ENCODE measurements at regions not wholly inside any gene's neighbourhood (a gene's known extent, or its start where the extent isn't known, plus 50 kb on each side); places are given as distances from the start of the nearest gene placed in this dataset.

- peak; percentile 22; the same call in 1 of the 2 replicates for TF ChIP-seq C11orf30 (IDR thresholded peaks at IDR 0.05; ENCODE audit: low read depth)
- peak; percentile 95 for TF ChIP-seq SMARCA4 (IDR thresholded peaks at IDR 0.05)
- no peak for TF ChIP-seq ID3 (CRISPR knock-in tag; IDR thresholded peaks at IDR 0.05)
- TF ChIP-seq ID3 (tag; IDR thresholded peaks at IDR 0.05): 0 out of 2 replicates have a peak, but pooled peaks have one; percentile 42
- peak; percentile 92; the same call in 1 of the 2 replicates for TF ChIP-seq ZNF395 (CRISPR knock-in tag; IDR thresholded peaks at IDR 0.05)
- TF ChIP-seq TEAD4 (IDR thresholded peaks at IDR 0.05; ENCODE audit: low read length): peak; percentile 84
- no peak for TF ChIP-seq TEAD4 (CRISPR knock-in tag; IDR thresholded peaks at IDR 0.05; ENCODE audit: borderline replicate concordance)
- peak; percentile 51; the same call in 1 of the 2 replicates for TF ChIP-seq STAT5A (IDR thresholded peaks at IDR 0.05; ENCODE audit: borderline replicate concordance, low read length)
- TF ChIP-seq TAL1 (IDR thresholded peaks at IDR 0.05): peak; percentile 47
- TF ChIP-seq SMAD4 (CRISPR knock-in tag; conservative IDR thresholded peaks at IDR 0.05): peak; percentile 75
- TF ChIP-seq DEAF1 (CRISPR knock-in tag; IDR thresholded peaks at IDR 0.05): 0 out of 2 replicates have a peak, but pooled peaks have one; percentile 18
- TF ChIP-seq TFE3 (CRISPR knock-in tag; IDR thresholded peaks at IDR 0.05): peak; percentile 15; the same call in 1 of the 2 replicates
- TF ChIP-seq RAD21 (CRISPR knock-in tag; conservative IDR thresholded peaks at IDR 0.05 in 1 of 2, IDR thresholded peaks at IDR 0.05 in 1 of 2): peak; percentile 25 to 29; a peak in 2 of 4 replicates
- peak; percentile 32 for TF ChIP-seq TAF9B (IDR thresholded peaks at IDR 0.05; ENCODE audit: partially characterized antibody)
- TF ChIP-seq HDAC3 (IDR thresholded peaks at IDR 0.05; ENCODE audit: borderline replicate concordance, partially characterized antibody): peak; percentile 64
- peak; percentile 40; the same call in 1 of the 2 replicates for TF ChIP-seq ADNP (tag; IDR thresholded peaks at IDR 0.05)
- peak; percentile 94 for TF ChIP-seq DPF2 (IDR thresholded peaks at IDR 0.05)
- peak; percentile 74 for TF ChIP-seq MXD1 (CRISPR knock-in tag; IDR thresholded peaks at IDR 0.05; ENCODE audit: borderline replicate concordance, poor library complexity, severe bottlenecking)
- no peak; a peak in 1 of 4 replicates for TF ChIP-seq ARNT (IDR thresholded peaks at IDR 0.05)
- peak; percentile 59; the same call in 1 of the 2 replicates for TF ChIP-seq PKNOX1 (IDR thresholded peaks at IDR 0.05)
- peak; percentile 86 for TF ChIP-seq MITF (IDR thresholded peaks at IDR 0.05)
Observed at GRCh38 chr6:139765825-139766285, 391.4 kb upstream of the CITED2 start (continued).

All from K562 (cell line).